ENCODE measurements at regions not wholly inside any gene's neighbourhood (a gene's known extent, or its start where the extent isn't known, plus 50 kb on each side); places are given as distances from the start of the nearest gene placed in this dataset.

GRCh38 chr2:14231391-14231898 is 401.1 kb upstream of the LRATD1 start:
- H3K4me3 ChIP-seq (ENCODE audit: control insufficient read depth, low read depth, low read length) = no peak overlapping the region
- no peak for TF ChIP-seq CTCF (conservative IDR thresholded peaks at IDR 0.05; ENCODE audit: control insufficient read depth, insufficient read depth, low read depth, low read length)
- DNase-seq (ENCODE audit: low read depth) = no peak

GRCh38 chr2:14232217-14232616 is 400.3 kb upstream of the LRATD1 start:
- DNase-seq (ENCODE audit: low read depth) = no peak
- H3K4me3 ChIP-seq (ENCODE audit: control insufficient read depth, low read depth, low read length) = no peak overlapping the region
- no peak for TF ChIP-seq CTCF (conservative IDR thresholded peaks at IDR 0.05; ENCODE audit: control insufficient read depth, insufficient read depth, low read depth, low read length)

- no peak for DNase-seq (ENCODE audit: low read depth)
- TF ChIP-seq CTCF (conservative IDR thresholded peaks at IDR 0.05; ENCODE audit: control insufficient read depth, insufficient read depth, low read depth, low read length) = no peak
- H3K4me3 ChIP-seq (ENCODE audit: control insufficient read depth, low read depth, low read length) = no peak overlapping the region
Observed at GRCh38 chr2:14234911-14235310, 397.6 kb upstream of the LRATD1 start.

- no peak overlapping the region for H3K4me3 ChIP-seq (ENCODE audit: control insufficient read depth, low read depth, low read length)
- TF ChIP-seq CTCF (conservative IDR thresholded peaks at IDR 0.05; ENCODE audit: control insufficient read depth, insufficient read depth, low read depth, low read length) = no peak
Observed at GRCh38 chr2:14235667-14236066, 396.9 kb upstream of the LRATD1 start.

GRCh38 chr2:14237902-14238301 is 394.6 kb upstream of the LRATD1 start:
- H3K4me3 ChIP-seq (ENCODE audit: control insufficient read depth, low read depth, low read length) = no peak overlapping the region
- DNase-seq (ENCODE audit: low read depth) = no peak
- no peak for TF ChIP-seq CTCF (conservative IDR thresholded peaks at IDR 0.05; ENCODE audit: control insufficient read depth, insufficient read depth, low read depth, low read length)

More at GRCh38 chr2:14235667-14236066, 396.9 kb upstream of the LRATD1 start:
- DNase-seq (ENCODE audit: low read depth) = no peak

GRCh38 chr2:14239605-14240004 is 392.9 kb upstream of the LRATD1 start:
- H3K4me3 ChIP-seq (ENCODE audit: control insufficient read depth, low read depth, low read length) = no peak overlapping the region
- no peak for DNase-seq (ENCODE audit: low read depth)
- TF ChIP-seq CTCF (conservative IDR thresholded peaks at IDR 0.05; ENCODE audit: control insufficient read depth, insufficient read depth, low read depth, low read length) = no peak

- DNase-seq (ENCODE audit: low read depth) = no peak
- TF ChIP-seq CTCF (conservative IDR thresholded peaks at IDR 0.05; ENCODE audit: control insufficient read depth, insufficient read depth, low read depth, low read length) = no peak
- H3K4me3 ChIP-seq (ENCODE audit: control insufficient read depth, low read depth, low read length) = no peak overlapping the region
Observed at GRCh38 chr2:14240868-14241267, 391.6 kb upstream of the LRATD1 start.

Data from fibroblast of mammary gland (primary cell).